D721Med (cell line): ENCODE measurements at regions not wholly inside any gene's neighbourhood (a gene's known extent, or its start where the extent isn't known, plus 50 kb on each side); places are given as distances from the start of the nearest gene placed in this dataset.

Source experiments
- DNase-seq: peaks from one replicate; pipeline ENCODE4 v3.0.0; 2011; ENCODE audit warnings: low spot score; ENCODE audit not compliant: insufficient read length
- FAIRE-seq: peaks from 2 replicates; lab custom pipeline; 2011; peaks lifted over from hg19 to GRCh38; lab: Jason Lieb, UNC
- TF ChIP-seq, protein P1 (sequence below): IDR thresholded peaks from 2 replicates; pipeline ENCODE4 v1.5.1; 2012; ENCODE audit warnings: mild to moderate bottlenecking, control low read depth; ENCODE audit not compliant: insufficient read depth; ENCODE audit errors: missing control alignments

DNA sequence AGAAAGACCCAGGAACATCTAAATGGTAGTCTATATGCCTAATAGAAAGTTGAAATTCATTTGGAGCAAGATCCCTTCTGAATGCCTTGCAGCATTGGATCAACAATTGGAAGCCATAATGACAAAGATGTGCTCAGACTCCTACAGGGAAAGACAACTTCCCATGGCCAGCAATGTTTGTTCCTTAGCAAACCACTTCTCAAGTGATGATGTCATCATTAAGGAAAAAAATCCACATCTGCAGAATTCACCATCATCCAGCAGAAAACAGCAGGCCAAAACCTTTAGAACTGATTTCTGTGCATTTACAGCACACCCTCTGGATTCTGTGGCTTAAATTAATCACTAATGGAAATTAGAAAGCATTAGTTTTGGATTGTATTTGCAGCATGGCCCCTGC is 82.4 kb upstream of the ZIC3 start:
- TF ChIP-seq, protein P1, sequence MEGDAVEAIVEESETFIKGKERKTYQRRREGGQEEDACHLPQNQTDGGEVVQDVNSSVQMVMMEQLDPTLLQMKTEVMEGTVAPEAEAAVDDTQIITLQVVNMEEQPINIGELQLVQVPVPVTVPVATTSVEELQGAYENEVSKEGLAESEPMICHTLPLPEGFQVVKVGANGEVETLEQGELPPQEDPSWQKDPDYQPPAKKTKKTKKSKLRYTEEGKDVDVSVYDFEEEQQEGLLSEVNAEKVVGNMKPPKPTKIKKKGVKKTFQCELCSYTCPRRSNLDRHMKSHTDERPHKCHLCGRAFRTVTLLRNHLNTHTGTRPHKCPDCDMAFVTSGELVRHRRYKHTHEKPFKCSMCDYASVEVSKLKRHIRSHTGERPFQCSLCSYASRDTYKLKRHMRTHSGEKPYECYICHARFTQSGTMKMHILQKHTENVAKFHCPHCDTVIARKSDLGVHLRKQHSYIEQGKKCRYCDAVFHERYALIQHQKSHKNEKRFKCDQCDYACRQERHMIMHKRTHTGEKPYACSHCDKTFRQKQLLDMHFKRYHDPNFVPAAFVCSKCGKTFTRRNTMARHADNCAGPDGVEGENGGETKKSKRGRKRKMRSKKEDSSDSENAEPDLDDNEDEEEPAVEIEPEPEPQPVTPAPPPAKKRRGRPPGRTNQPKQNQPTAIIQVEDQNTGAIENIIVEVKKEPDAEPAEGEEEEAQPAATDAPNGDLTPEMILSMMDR: no peak
- DNase-seq (no peak), FAIRE-seq (no peak)

DNA sequence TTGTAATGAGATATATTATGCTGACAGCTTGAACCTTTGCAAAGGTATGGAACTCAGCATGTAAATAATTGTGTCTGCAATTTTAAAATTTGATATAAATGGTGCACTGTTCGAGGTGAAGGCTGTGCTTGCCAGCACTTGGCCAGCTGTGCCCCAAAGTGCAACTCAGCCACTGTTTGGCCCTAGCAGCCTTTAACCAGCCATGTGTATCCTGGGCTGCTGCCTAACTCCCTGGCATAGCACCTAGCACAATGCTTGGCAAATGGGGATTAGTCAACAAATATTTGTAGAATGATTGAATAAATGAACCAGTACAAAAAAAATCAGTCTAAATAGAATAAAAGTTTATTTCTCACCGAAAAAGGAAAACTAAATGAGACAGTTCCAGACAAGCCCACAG is 83.8 kb upstream of the ZIC3 start:
- DNase-seq (no peak), FAIRE-seq (no peak)
- TF ChIP-seq, protein P1: no peak

DNA sequence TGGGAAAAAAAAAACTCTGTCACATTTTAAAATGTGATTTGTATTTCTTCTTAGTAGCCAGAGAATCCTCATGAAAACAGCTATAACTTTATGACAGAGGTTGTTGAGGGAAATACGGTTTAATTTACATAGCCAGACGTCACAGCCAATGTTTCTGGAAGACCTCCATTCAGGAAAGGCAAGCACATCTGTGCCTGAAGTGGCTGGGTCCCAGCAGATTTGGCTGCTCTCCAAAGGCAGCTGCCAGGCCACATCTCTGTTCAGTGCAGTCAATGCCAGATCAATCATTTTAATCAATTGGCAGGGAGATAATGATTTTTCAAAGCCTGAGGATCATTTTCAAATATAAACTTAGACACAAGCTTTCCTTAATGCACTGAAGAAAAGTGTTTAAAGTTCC is 86.5 kb upstream of the ZIC3 start:
- FAIRE-seq: no peak
- TF ChIP-seq, protein P1: no peak
- DNase-seq: no peak

DNA sequence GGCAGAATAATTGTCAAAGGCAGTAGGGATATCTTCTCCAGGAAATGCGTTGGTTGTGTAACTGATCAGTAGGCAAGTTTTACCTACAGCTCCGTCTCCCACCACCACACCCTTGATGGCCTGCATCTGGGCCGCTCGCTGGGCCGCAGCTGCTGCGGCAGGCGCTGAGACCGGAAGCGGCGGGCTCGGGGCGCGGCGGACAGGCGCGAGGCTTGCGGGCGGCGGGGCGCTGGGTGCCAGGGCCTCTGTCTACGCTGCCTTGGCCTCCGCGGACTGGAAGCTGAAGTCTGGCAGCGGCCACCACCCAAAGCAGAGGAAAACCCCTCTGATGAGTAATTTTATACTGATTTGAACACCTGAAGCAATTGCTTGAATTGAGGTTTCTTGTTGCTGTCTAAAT is 124.2 kb upstream of the ZIC3 start:
- FAIRE-seq: no peak
- TF ChIP-seq, protein P1: no peak
- no peak for DNase-seq

DNA sequence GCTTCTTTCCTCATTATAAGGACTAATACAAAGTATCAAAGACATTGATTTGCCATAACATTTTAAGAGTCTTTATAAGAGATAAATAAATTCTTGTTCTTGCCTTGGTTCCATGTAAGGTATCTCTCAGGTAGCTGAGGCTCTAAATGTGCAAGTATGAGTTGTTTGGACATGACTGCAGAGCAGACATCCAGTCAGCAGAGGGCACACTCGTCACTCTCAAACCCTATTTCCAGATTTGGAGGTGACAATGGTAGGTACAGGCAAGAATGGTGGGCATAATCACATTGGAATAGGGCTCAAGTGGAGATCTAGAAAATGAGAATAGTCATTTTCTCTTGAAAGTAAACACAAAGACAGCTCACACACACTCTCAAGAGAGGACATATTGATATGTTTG is 133.3 kb upstream of the ZIC3 start:
- FAIRE-seq: no peak
- no peak for DNase-seq

DNA sequence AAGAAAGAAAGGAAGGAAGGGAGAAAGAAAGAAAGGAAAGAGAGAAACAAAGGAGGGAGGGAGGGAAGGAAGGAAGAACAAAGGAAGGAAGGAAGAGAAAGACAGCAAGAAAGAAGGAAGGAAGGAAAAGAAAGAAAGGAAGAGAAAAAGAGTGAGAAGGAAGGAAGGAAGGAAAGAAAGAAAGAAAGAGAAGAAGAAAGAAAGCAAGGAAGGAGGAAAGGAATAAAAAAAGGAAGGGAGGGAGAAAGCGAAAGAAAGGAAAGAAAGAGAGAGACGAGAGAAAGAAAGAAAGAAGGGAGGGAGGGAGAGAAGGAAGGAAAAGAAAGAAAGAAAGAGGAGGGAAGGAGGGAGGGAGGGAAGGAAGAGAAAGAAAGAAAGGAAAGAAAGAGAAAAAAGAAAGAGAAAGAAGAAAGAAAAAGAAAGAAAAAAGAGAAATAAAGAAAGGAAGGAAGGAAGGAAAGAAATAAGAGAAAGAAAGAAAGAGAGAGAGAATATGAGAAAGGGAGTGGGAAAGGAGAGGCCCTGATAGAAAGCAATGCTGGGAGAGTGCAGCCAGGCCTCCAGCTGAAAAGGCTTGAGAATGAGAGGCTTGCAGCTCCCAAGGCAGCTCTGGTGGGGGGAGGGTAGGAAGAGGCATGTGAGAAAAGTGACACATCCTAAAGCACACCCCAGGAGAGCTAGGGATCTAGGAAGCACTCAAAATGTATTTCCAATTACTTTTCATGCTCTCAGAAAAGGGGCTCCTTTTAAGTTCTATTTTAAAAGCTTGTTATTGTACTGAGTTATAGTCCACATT is 134.0 kb upstream of the ZIC3 start:
- FAIRE-seq (no peak), DNase-seq (no peak)
- TF ChIP-seq, protein P1: no peak

More for the DNA sequence above, 133.3 kb upstream of the ZIC3 start:
- TF ChIP-seq, protein P1: peak; percentile 34

DNA sequence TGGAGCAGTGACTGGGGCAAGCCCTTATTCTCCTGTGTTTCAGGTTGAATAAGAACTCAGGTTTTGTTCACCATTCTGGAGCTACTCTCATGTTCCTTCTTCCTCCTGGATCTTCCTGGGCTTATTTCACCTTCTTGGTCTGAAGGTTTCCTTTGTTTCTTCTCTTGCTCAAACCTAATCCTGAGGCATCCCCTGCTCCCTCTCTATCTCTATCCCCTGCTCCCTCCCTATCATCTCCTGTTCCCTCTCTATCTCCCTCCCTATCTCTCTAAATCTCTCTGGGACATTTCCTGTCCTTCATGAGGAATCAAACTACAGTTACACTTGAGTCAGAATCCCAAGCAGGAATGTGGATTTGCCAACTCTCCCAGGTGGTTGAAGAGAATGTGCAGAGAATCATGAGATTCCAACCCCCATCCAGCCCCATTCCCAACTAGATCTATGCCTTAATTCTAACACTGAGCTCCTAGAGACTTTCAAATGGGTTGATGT is 134.9 kb upstream of the ZIC3 start:
- DNase-seq (no peak), FAIRE-seq (no peak)
- TF ChIP-seq, protein P1: no peak
